ENCODE measurements at regions not wholly inside any gene's neighbourhood (a gene's known extent, or its start where the extent isn't known, plus 50 kb on each side); places are given as distances from the start of the nearest gene placed in this dataset.

DNA sequence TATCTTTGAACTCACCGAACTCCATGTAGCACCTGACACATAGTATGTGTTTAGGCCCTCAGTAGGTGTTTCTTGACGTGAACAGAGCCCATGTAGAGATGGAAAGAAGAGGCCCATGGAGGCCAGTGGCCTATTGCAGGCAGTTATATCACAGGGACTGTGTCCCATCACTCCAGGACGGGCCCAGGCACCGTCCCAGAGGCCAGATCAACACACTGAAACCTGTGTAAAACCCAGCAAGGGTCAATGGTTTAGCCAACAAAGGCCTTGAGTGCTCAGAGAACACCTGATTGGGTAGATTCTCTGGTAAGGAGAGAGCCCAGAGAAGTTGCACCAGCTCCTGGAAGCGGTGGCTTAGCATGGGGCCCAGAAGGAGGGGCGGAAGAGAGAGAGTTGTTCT is 82.8 kb downstream of the INHBB start:
- no peak for DNase-seq

DNA sequence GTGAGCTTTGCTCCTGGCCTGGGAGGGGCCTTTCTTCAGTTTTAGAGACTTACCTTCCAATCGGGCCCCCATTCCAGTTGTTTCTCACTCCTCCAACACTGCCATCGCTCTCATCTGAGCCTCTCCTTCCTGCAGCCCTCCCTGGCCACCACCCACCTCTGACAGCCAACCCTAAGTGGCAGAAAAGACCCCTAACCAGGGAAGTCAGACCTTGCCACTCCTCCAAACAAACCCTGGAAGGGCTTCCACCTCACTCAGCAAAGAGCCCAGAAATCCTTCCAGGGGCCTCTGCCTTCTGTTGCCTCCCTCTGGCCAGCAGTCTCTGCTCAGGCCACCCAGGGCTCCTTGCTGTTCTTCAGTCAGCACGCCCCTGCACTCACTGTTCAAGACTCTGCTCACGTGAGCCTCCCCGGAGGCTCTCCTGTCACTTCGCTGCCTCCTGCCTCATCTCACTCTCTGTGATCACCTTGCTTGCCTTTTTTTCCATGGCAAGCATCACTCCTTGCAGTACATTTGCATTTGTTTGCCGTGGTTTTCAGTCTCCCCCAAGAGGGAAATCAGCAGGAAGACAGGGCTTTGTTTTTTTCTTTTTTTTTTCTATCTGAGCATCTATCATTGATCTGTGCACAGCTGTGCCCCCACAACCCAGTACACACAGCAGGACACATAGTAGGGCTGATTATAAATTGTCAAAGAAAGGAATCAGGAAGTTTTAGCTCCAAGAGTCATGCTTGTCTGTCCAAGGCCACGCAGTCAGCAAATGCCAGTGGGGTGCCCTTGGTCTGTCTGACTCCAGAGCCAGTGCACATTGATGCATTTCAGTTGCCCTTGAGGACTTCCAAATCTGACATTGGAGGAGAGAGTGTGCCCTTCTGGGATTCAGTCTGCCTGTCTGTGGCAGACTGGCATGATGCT is 83.9 kb downstream of the INHBB start:
- no peak for DNase-seq

DNA sequence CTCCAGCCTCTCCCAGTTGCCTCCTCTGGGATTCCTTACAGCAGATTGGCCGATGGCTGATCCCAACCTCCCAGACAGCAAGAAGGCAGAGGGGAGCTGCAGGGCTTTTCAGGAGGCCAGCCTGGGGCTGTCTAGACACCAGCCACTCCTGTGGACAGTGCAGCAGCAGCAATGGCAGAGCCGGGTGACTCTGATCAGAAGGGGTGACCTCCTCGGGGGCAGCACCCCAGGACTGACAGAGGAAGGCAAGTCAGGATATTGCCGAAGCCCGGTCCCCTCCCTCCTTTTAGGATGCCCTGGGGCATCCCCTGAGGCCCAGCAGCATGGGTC is 84.5 kb downstream of the INHBB start:
- no peak for DNase-seq

DNA sequence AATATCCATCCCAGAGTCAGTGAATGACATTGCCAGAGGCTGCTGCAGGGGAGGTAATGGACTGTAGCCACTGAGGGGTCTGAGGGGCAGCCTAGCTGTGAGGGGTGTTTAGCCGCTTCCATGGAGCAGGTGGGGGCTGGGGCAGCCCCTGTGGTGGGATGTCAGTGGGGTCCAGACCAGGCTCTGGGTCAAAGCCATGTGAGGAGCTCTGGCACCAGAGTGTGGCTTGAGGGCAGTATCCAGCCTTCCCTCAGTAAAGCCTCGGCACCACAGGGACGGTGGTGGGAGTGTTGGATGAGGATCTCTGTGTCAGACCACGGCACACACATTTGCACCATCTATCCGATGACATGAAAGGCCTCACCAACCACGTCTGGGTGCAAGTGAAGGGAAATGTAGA is 85.0 kb downstream of the INHBB start:
- no peak for DNase-seq

DNA sequence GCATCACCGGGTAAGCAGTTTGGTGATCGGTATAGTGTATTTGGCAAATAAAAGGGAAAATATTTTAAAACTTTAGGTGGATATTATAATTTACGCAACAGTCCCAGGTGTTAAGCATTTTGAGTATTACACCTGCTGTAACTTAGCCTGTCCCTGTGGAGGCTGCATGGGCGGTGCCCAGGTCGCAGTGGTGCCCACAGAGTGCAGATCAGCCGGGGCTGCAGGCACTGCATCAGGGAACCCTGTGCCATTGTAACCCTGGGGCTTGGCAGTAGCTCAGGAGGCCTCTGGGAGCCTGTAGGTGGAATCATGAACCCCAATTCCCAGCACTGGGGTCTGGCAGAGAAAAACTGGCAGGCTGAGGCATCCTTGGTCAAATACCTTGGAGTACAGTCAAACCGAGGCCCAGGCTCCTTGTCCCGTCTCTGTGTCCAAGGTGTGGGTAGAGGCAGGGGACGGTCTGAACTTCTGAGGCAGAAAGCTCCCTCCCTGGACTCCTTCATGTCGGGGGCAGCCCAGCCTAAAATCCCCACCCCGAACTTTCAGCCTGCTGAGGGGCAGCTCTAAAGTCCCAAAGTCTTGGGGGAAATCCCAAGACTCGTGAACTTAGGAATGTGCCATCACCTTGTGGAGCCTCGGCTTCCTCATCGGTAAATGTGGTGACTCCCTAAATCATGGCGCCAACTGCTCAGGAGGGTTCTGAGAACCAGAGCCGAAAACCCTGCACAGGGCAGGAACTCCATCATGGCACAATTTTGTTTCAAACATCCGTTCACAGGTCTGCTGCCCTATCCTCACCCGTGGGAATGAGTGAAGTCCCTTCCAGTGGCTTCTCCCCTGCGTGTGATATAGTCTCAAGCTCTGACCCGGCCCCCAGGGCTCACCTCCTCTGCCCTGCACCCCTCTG is 85.7 kb downstream of the INHBB start:
- DNase-seq, result no peak

DNA sequence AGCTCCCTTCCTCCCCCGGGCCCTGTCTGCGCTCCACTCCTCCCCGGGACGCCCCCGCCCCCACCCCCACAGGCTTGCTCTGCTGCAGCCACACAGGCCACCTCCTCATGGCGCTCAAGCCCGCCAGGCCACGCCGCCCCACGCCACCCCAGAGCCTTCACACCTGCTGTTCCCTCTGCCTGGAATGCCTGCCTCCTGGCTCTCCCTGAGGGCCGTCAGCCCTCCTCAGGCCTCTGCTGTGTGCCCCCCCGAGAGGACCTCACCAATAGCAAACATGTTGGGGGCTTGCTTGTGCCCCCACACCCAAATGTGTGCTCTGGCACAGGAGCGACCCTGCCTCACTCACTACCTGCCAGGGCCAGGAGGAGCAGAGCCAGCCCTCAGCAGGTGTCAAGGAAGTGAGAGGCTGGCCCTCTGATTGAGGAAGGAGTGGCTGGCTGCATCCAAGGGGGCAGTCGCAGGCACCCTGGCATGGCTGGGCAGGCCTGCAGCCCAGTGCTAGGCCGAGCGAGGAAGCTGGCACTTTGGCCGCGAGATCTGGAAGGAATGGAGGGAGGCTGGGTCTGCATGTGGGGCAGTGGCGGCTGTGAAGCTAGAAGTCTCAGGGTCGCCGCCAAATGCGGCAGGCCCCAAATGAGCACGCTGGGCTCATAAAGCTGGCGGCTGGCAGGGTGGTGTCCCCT is 86.5 kb downstream of the INHBB start:
- DNase-seq, result no peak

DNA sequence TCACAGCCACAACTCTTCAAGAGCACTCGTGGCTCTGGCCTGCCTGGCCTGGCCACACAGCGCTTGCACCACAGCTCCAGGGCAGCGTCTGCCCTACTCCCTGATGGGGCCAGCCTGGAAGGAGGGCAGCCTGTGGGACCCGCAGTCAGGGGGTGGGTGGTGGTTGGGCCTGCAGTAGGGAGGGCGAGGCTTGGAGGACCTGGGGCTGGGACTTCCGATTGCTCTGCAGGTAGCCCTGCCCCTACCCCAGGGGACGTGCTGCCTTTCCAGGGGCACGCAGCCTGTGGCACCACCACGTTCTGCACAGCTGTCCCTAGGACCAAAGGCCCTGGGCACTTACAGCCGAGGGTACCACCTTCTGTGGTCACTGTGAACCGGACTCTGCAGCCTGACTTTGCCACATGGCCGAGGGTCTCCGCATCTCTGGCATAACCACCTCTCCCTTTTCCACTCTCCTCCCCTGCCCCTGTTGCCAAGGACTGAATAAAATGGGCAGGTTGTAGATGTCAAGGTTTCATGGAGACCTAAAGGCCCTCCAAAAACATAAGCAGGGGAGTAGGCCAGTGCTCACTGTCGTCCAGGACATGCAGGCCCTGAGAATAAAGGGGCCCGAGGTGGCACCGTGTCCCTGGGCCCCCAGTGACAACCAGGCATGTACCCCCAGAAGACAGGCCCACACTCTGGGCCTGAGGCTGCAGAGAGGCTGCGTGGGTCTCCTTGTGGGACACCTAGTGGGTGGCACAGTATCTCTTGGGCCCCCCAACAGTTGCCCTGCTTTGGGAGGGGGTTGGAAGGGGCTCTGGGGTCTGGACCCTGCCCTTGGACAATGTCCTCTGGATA is 87.3 kb downstream of the INHBB start:
- DNase-seq, result no peak

DNA sequence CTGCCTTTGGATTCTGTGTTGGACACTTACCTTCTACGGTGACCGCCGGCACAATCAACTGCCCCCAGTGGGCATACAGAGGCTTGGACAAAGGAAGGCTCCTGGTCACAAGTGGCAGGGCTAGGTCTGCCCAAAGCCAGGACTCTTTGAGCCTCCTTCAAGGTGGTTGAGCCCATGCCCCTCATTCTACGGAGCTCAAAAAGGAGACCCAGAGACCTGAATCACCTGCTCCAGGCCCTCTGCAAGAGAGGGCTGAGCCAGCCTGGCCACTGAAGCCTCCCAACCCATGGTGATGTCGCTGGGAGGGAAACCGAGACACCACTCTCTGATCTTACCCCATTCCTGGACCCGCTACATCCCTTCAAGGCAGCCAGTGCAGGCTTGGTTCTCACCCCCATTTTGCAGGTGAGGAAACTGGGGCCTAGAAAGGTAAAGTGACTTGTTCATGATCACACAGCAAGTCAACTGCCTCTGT is 87.9 kb downstream of the INHBB start:
- no peak for DNase-seq

DNA sequence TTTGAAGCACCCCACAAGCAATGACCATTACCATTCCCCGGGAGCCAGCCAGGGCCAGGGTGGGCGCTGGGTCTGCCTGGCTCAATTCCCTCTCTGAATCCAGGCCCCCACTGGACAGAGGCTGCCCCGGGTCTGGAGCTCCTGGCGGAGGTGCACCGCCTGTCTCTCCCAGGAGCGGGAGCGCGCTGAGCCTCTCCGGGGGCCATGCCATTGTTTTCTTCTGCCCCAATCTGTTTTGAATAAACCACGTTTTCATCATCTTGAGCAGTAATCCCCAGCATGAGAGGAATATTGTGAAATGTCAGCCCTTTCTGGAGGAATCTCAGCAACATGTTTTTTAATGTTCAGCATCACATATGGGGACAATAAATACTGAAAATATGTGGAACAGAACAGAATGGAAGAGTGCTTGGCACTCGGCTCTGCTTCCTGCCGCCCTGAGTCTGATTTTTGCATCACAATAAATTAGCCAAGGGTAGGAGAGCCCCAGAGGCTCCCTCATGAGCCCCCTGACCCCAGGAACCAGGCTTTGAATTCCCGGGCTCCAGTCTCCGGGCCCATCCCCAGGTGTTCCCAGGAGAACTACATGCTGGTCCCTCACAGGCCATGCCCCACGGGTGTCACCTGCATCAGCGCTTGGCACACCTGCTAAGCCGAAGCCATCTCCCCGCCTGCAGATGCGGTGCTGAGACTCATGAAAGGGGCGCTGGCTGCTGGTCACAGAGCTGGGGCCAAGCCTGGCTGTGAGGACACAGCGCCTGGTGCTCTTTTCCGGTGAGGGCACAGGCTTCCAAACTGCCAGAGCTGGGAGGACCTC is 88.8 kb downstream of the INHBB start:
- DNase-seq, result no peak

DNA sequence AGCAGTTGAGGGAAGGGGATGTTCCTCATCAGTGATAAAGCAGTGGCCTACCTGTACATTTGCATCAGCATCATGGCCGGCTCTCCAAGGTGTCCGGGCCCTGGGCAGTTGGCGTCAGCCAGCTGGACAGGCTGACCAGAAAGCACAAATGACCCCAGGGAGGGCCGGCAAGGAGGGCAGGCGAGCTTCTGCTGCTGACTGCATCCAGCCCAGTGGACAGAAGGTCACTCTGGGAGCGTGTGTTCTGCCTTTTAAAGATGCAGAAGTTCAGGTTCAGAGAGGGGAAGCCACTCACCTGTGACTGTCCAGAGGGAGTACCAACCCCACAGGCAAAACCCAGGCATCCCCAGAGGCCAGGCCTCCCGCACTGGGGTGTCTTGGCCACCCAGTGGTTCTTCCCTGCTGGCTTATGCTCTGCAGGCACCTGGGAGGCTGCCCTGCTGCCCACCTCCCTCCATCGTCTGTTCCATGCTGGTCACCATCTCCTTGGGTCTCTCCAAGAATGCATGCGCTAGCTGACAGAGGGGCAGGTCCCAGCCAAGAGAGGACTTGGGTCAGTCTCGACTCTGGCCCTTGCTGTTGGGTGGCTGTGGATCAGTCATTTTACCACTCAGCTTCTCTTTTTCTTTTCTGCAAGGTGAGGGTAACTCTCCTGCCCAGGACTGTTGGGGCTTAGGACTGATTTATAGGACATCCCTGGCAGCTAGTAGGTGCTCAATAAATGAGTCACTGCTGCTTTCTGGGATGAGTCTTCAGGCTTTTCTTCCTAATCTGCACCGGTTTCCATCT is 89.9 kb downstream of the INHBB start:
- no peak for DNase-seq

DNA sequence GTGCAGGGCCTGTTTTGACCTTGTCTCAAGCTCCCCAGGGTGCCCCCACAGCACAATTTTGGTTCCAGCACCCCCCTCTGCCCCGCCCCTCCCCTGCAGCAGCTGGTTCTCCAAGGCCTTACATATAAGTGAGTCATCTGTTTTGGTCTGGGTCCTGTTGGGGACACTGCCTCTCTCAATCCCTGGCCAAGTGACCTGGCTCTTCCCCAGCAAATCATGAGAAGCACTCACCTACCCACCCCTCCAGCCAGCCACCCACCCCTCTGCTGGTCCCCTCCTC is 90.5 kb downstream of the INHBB start:
- no peak for DNase-seq

DNA sequence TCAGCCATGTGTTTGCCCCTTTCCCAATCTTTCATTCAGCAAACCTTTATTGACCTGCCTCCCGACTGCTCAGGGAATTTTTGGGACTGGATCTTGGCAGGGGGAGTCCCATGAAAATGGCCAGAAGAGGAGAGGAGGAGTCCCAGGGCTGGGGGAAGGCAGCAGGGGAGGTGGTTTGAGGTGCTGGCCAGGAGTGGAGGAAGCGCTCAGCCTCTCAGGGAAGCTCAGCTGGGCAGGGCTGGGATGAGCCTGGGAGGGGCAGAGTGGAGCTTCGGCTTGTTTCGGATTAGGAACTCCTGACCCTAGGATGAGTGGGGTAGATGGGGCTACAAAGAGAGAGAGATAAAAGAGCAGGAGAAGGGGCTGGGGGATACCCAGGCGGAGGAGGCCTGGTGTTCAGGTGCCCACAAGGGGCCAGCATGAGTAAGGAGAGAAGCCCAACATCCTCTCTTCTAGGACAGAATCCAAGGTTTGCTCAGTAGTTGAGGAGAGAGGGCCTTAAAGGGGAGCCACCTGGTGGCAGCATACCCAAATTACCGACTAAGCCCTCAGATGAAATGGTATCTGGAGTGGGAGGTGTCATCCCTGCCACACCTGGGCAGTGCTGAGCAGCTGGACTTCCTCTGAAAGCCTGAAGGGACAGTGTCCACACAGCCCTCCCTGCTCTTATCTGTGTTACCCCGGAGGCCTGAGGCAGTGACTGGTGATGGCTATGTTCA is 91.1 kb downstream of the INHBB start:
- peak; percentile 6 for DNase-seq

DNA sequence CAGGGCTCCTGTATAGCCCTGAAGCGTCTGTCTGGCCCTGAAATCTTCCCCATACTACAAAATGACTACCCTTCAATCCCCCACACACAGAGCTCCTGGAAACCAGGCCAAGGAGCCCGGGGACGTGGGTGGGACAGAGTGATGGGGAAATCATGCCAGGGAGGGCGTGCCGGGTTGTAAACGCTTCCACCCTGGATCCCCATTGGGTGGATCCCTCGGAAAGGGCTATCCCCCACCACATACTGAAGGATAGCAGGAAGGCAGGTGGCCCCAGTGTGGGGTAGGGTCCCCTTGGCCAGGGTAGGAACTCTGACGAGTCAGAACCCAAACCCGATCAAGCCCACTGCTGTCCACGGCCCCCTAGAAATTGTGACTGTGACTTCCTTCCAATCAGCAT is 91.7 kb downstream of the INHBB start:
- DNase-seq, result no peak

DNA sequence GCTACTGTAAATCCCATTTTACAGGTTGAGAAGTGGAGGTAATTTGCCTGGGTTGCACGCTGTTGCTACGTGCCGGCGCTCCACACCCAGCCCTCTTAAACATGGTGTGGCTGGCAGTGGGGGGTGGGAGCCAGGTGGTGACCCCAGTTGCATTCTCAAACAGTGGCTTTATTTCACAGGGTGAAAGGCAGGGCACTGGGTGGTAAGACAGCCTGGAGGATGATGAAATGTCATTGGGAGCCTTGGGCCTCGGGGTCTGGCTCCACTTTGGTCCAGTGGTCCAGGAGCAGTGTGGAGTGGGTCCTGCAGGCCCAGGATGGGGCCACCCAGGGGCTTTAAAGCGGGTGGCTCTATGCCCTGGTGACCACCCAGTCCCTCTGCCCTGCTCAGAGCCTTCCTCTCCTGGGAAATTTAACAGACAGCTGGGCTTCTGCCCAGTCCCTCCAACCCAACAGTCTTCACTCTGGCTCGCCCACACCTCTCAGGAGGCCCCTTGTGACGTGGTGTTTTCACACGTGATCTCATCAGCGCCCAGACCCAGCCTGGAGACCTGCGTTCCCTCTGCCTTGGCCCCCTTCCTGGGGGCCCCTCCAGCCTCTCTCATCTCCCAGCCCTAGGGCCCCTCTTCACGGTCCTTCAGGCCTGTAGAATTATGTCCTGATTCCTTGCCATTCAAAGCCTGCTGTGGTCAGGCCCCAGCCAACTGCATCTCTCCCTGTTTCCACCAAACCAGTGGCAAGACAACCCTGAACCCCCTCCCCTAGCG is 92.5 kb downstream of the INHBB start:
- DNase-seq, result no peak

DNA sequence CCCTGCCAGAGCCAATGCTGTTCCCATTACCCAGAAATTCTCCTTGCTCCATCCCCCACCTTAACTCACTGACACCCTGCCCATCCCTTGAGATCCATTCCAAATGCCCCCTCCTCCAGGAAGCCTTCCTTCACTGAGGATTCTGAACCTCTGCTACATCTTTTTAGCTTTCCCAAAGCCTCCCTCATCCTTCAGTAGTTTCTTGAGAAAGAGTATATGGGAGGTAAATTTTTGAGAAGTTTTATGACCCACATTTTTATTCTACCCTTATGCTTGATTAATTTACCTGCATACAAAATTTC is 93.1 kb downstream of the INHBB start:
- DNase-seq, result no peak

DNA sequence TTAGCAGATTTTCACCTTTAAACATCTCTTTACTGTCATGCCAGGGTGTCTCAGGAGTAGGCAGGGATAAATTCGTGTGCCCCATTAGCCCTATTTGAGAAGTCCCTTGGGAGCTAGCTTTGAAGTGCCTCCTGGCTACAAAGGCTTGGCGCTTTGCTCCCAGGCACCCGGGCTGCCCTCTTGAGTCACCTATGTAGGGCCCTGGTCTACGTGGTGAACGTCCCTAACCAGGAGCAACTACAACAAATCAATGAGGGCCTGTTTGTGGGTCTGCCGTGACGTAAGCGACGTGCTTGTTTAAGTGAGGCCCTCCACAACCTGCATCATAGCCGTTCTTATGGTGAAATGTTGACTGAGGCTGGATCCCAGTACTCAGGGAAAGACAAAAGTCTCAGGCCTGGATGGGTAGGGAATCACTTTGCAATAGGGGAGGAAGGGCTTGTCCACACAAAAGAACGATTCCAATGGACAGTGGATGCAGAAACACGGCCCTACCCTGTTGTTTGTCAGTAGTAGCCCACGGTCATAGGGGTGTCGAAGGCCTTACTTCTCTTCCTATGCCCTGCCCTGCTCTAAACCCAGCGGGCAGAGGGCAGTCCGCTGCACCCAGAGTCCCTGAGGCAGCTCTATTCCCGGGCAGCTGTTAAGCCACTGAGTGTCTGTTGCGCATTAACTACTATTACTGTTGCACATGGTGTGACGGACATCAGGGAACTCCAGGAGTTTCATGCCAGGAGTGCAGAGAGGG is 93.9 kb downstream of the INHBB start:
- DNase-seq, result no peak

DNA sequence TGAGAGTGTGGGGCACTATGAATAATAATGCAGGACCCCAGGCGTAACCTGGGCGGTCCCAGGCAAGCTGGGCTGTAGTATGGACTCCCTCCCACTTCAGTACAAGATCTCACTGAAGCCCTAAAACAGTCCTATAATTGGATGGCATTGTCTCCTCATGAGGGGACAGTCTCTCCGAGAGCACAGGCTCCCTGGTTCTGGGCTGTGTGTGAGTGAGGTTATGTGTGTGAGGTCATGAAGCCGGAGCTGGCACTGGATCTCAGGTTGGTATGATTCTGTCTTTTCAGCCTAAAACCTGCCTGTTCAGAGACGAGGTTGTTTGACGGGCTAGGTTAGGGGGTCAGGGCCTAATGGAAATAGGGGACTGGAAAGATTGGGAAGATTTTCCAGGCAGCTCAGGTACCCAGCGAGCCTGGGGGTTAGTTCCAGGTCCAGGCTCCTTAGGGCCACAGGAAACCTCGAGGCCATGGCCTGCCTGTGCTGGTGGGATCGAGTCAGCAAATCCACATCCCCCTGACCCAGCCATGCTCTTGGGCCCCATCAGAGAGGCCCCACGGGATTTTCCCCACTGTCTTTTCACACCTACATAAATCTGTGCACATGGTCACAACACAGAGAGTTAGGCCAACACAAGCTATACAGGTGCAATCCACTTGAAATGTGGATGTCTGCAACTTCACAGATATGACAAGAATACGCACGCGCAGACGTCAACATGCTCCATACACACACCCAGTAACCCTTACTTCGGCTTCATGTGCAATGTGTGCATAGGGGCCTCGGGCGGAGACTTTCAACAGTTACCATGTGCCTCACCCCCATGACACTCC is 94.8 kb downstream of the INHBB start:
- DNase-seq, result no peak

DNA sequence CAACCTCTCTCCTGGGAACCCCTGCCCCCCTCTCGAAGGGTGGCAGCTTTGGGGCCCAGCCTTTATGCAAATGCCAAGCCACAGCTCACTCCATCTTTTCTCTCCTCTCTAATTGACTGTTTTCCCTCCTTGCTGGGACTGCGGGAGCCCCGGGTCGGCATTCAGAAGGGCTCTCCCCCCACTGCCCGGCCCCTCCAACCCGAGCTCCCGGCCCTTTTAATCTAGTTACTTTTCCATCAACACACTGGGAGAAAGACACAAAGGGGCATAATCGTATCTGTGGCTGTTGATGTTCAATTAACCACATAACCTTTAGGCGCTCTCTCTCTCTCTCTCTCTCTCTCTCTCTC is 95.4 kb downstream of the INHBB start:
- DNase-seq, result no peak

Data from activated naive CD4-positive, alpha-beta T cell treated with Interleukin-2 at 50 U/mL for 16 hours (primary cell).